Prostate gland (tissue), 2 donors: ENCODE measurements at regions not wholly inside any gene's neighbourhood (a gene's known extent, or its start where the extent isn't known, plus 50 kb on each side); places are given as distances from the start of the nearest gene placed in this dataset.

Source experiments
- DNase-seq: peaks from one replicate; pipeline ENCODE4 v3.0.0-alpha.2; 2019; ENCODE audit warnings: low spot score
- H3K27ac ChIP-seq, 2 donors: fragments of 200-600 bp; sonication (generic); 2 replicates each; pipeline ENCODE4 v1.5.1; 2017 to 2019
- H3K27me3 ChIP-seq: fragments of 200-600 bp; sonication (generic); replicated peaks from 2 replicates; pipeline ENCODE4 v1.5.1; 2019; ENCODE audit not compliant: insufficient read depth
- H3K36me3 ChIP-seq, 2 donors: fragments of 200-600 bp; sonication (generic); 1 replicate in 1 of 2; 2 replicates in 1 of 2; pipeline versions ENCODE4 v1.5.1 to v1.8.1; 2017 to 2019
- H3K4me1 ChIP-seq: fragments of 200-600 bp; sonication (generic); replicated peaks from 2 replicates; pipeline ENCODE4 v1.5.1; 2019
- H3K4me3 ChIP-seq, 2 donors: fragments of 200-600 bp; sonication (generic); 2 replicates each; pipeline ENCODE4 v1.5.1; 2017 to 2019
- H3K9me3 ChIP-seq: fragments of 200-600 bp; sonication (generic); 2 replicates; pipeline ENCODE4 v1.5.1; 2017
- CTCF ChIP-seq, 4 experiments: fragments of 200-600 bp in 2 of 4; fragments of 450-650 bp in 2 of 4; sonication (generic) in 2 of 4; IDR thresholded peaks; 1 replicate in 3 of 4; 2 replicates in 1 of 4; pipeline ENCODE4 v1.5.1; 2016 to 2019; ENCODE audit warnings: antibody characterized with exemption in 4 of 4, mild to moderate bottlenecking in 2 of 4, moderate library complexity in 2 of 4
- POLR2A ChIP-seq: fragments of 450-650 bp; IDR thresholded peaks from one replicate; pipeline ENCODE4 v1.6.1; 2016; ENCODE audit warnings: antibody characterized with exemption, mild to moderate bottlenecking
- POLR2AphosphoS5 ChIP-seq: sonication (generic); formaldehyde crosslinking; IDR thresholded peaks from one replicate; pipeline ENCODE4 v1.6.1; 2017; ENCODE audit warnings: antibody characterized with exemption
- WGBS: methylation state at CpG from one replicate; pipeline ENCODE4 v1.1.5; 2018; 5-methylcytosine and 5-hydroxymethylcytosine counted together
- intact Hi-C: fragments of 100-400 bp; cut with DNase I; formaldehyde crosslinking; loops from one replicate; pipeline ENCODE4 v1.14.2; 2022

- intact Hi-C loops = no loop called here
- no peaks in the 10 kb centered on the region for H3K36me3 ChIP-seq
- no peak overlapping the region for H3K27ac ChIP-seq
- no peak for DNase-seq
- no peaks in the 10 kb centered on the region for H3K27me3 ChIP-seq
- no peaks in the 10 kb centered on the region for H3K4me1 ChIP-seq
- TF ChIP-seq POLR2A (no peak), CTCF (IDR thresholded peaks at IDR 0.05) (no peak), POLR2AphosphoS5 (no peak)
- H3K4me3 ChIP-seq = no peak overlapping the region
- H3K9me3 ChIP-seq = no peaks in the 10 kb centered on the region
- 89% methylated on average over 7 of the region's 7 CpGs for WGBS
These were observed 118.9 kb upstream of the BTN3A2 start for GRCh38 chr6:26246058-26246457.

GRCh38 chr6:26246553-26246952 is 118.4 kb upstream of the BTN3A2 start:
- no peak for DNase-seq
- H3K27ac ChIP-seq = no peak overlapping the region
- H3K4me1 ChIP-seq = no peaks in the 10 kb centered on the region
- H3K27me3 ChIP-seq = no peaks in the 10 kb centered on the region
- no peaks in the 10 kb centered on the region for H3K9me3 ChIP-seq
- no peaks in the 10 kb centered on the region for H3K36me3 ChIP-seq
- 98% methylated on average over 28 of the region's 28 CpGs for WGBS
- no peak overlapping the region for H3K4me3 ChIP-seq
- intact Hi-C loops = no loop called here
- no peak for TF ChIP-seq POLR2A
- no peak for TF ChIP-seq POLR2AphosphoS5
- no peak for TF ChIP-seq CTCF (IDR thresholded peaks at IDR 0.05)

GRCh38 chr6:26249707-26249956 is 115.4 kb upstream of the BTN3A2 start:
- no peaks in the 10 kb centered on the region for H3K4me1 ChIP-seq
- H3K9me3 ChIP-seq = no peaks in the 10 kb centered on the region
- peak overlapping the region; percentile 30 to 32 for H3K4me3 ChIP-seq
- no peaks in the 10 kb centered on the region for H3K27me3 ChIP-seq
- TF ChIP-seq POLR2AphosphoS5 (no peak), CTCF (IDR thresholded peaks at IDR 0.05) (no peak)
- H3K36me3 ChIP-seq = no peaks in the 10 kb centered on the region
- DNase-seq = no peak
- intact Hi-C loops = no loop called here
- peak overlapping the region; percentile 62 to 74 for H3K27ac ChIP-seq
- WGBS = under 1% methylated on average over 13 of the region's 13 CpGs

- Histone ChIP-seq H3K27me3 (no peaks in the 10 kb centered on the region), H3K36me3 (no peaks in the 10 kb centered on the region), H3K4me1 (no peaks in the 10 kb centered on the region), H3K27ac (peak overlapping the region; percentile 62 to 74), H3K4me3 (peak overlapping the region; percentile 30 to 32), H3K9me3 (no peaks in the 10 kb centered on the region)
- TF ChIP-seq POLR2A = peak; percentile 57
- TF ChIP-seq CTCF (IDR thresholded peaks at IDR 0.05) = peak in 2 of 4 experiments; percentile 38 to 39
- peak; percentile 21 for TF ChIP-seq POLR2AphosphoS5
- DNase-seq = peak; percentile 72
- WGBS = 1% methylated on average over 39 of the region's 43 CpGs
- intact Hi-C loops = no loop called here
These were observed 114.9 kb upstream of the BTN3A2 start for GRCh38 chr6:26249957-26250697.

GRCh38 chr6:26250698-26251044 is 114.3 kb upstream of the BTN3A2 start:
- DNase-seq = no peak
- H3K27ac ChIP-seq = peak overlapping the region; percentile 62 to 74
- no peaks in the 10 kb centered on the region for H3K9me3 ChIP-seq
- H3K4me1 ChIP-seq = no peaks in the 10 kb centered on the region
- H3K27me3 ChIP-seq = no peaks in the 10 kb centered on the region
- TF ChIP-seq POLR2AphosphoS5 (no peak), POLR2A (no peak), CTCF (IDR thresholded peaks at IDR 0.05) (no peak)
- WGBS = under 1% methylated on average over 9 of the region's 9 CpGs
- H3K36me3 ChIP-seq = no peaks in the 10 kb centered on the region
- peak overlapping the region; percentile 30 to 32 for H3K4me3 ChIP-seq
- intact Hi-C loops = no loop called here
